Right lobe of liver (tissue), 4 donors: ENCODE measurements at regions not wholly inside any gene's neighbourhood (a gene's known extent, or its start where the extent isn't known, plus 50 kb on each side); places are given as distances from the start of the nearest gene placed in this dataset.

ENCODE experiments used
- POLR2A ChIP-seq: fragments of 450-650 bp; IDR thresholded peaks from one replicate; pipeline ENCODE4 v1.6.1; 2017; ENCODE audit warnings: antibody characterized with exemption, mild to moderate bottlenecking
- TF ChIP-seq, protein P1 (sequence below), 4 donors: fragments of 200-600 bp in 3 of 4; fragments of 450-650 bp in 1 of 4; IDR thresholded peaks; one replicate each; pipeline versions ENCODE4 v1.5.1 to v1.8.0; 2016 to 2022; ENCODE audit warnings: antibody characterized with exemption in 4 of 4, mild to moderate bottlenecking in 2 of 4
- donor health status: DM: no; HTN: no; CAD: no.
- donor health status: DM: no; HTN: no; CAD: no.
- donor health status: DM: no; HTN: yes; CAD: no.

DNA sequence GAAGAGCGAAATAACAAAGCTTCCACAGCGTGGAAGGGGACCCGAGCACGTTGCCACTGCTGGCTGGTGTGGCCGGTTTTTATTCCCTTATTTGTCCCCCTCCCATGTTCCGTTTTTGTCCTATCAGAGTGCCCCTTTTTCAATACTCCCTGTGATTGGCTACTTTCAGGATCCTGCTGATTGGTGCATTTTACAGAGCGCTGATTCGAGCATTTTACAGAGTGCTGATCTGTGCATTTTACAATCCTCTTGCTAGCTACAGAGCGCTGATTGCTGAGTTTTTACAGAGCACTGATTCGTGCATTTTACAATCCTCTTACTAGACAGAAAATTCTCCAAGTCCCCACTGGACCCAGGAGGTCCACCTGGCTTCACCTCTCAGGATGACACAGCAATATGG is 250.9 kb upstream of the EPHA5 start:
- TF ChIP-seq, protein P1, sequence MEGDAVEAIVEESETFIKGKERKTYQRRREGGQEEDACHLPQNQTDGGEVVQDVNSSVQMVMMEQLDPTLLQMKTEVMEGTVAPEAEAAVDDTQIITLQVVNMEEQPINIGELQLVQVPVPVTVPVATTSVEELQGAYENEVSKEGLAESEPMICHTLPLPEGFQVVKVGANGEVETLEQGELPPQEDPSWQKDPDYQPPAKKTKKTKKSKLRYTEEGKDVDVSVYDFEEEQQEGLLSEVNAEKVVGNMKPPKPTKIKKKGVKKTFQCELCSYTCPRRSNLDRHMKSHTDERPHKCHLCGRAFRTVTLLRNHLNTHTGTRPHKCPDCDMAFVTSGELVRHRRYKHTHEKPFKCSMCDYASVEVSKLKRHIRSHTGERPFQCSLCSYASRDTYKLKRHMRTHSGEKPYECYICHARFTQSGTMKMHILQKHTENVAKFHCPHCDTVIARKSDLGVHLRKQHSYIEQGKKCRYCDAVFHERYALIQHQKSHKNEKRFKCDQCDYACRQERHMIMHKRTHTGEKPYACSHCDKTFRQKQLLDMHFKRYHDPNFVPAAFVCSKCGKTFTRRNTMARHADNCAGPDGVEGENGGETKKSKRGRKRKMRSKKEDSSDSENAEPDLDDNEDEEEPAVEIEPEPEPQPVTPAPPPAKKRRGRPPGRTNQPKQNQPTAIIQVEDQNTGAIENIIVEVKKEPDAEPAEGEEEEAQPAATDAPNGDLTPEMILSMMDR (IDR thresholded peaks at IDR 0.05), result no peak
- TF ChIP-seq POLR2A, result no peak
